H1 (cell line): ENCODE measurements at regions not wholly inside any gene's neighbourhood (a gene's known extent, or its start where the extent isn't known, plus 50 kb on each side); places are given as distances from the start of the nearest gene placed in this dataset.

Experiments
- CTCF ChIP-seq, 3 experiments: IDR thresholded peaks; 1 replicate in 2 of 3; 2 replicates in 1 of 3; pipeline versions ENCODE4 v1.5.1 to v1.6.1; 2011; ENCODE audit warnings: low read length in 3 of 3, mild to moderate bottlenecking in 3 of 3, inconsistent platforms in 2 of 3, low read depth in 1 of 3, moderate library complexity in 1 of 3; ENCODE audit not compliant: insufficient read depth in 1 of 3; ENCODE audit errors: control extremely low read depth in 1 of 3
- EGR1 ChIP-seq: IDR thresholded peaks from 2 replicates; pipeline ENCODE4 v1.6.1; 2011; ENCODE audit warnings: low read depth, low read length, borderline replicate concordance
- EP300 ChIP-seq, 2 experiments: IDR thresholded peaks; 1 replicate in 1 of 2; 2 replicates in 1 of 2; pipeline ENCODE4 v1.6.1; 2011 to 2012; ENCODE audit warnings: low read depth in 2 of 2, low read length in 2 of 2, mild to moderate bottlenecking in 2 of 2, borderline replicate concordance in 1 of 2, inconsistent platforms in 1 of 2, moderate library complexity in 1 of 2
- EZH2 ChIP-seq: fragments of 200-600 bp; sonication (generic); IDR thresholded peaks from 2 replicates; pipeline ENCODE4 v1.7.1; 2012; ENCODE audit warnings: low read depth, mild to moderate bottlenecking, moderate library complexity, low read length, inconsistent platforms; ENCODE audit not compliant: severe bottlenecking
- POLR2AphosphoS5 ChIP-seq: IDR thresholded peaks from 2 replicates; pipeline ENCODE4 v1.6.1; 2011; ENCODE audit warnings: low read depth, low read length
- RAD21 ChIP-seq, 2 experiments: IDR thresholded peaks in 1 of 2; conservative IDR thresholded peaks in 1 of 2; 2 replicates each; pipeline ENCODE4 v1.6.1; 2011; ENCODE audit warnings: low read depth in 2 of 2, low read length in 2 of 2, improper control_type of control experiment in 1 of 2, inconsistent platforms in 1 of 2, mild to moderate bottlenecking in 1 of 2, moderate library complexity in 1 of 2
- RBBP5 ChIP-seq: IDR thresholded peaks from 2 replicates; pipeline ENCODE4 v1.7.1; 2012; ENCODE audit warnings: low read depth, mild to moderate bottlenecking, inconsistent platforms, low read length, moderate library complexity, borderline replicate concordance
- SP1 ChIP-seq: IDR thresholded peaks from 2 replicates; pipeline ENCODE4 v1.6.1; 2011; ENCODE audit warnings: low read depth, low read length
- TAF1 ChIP-seq: IDR thresholded peaks from 2 replicates; pipeline ENCODE4 v1.6.1; 2011; ENCODE audit warnings: mild to moderate bottlenecking, low read depth, low read length
- TCF12 ChIP-seq: IDR thresholded peaks from 2 replicates; pipeline ENCODE4 v1.6.1; 2011; ENCODE audit warnings: low read depth, mild to moderate bottlenecking, low read length
- TEAD4 ChIP-seq: IDR thresholded peaks from 2 replicates; pipeline ENCODE4 v1.6.1; 2012; ENCODE audit warnings: low read depth, low read length, inconsistent platforms, mixed read lengths
- TF ChIP-seq, protein P1 (sequence below): IDR thresholded peaks from 2 replicates; pipeline ENCODE4 v1.6.1; 2011; ENCODE audit warnings: low read length, improper control_type of control experiment

DNA sequence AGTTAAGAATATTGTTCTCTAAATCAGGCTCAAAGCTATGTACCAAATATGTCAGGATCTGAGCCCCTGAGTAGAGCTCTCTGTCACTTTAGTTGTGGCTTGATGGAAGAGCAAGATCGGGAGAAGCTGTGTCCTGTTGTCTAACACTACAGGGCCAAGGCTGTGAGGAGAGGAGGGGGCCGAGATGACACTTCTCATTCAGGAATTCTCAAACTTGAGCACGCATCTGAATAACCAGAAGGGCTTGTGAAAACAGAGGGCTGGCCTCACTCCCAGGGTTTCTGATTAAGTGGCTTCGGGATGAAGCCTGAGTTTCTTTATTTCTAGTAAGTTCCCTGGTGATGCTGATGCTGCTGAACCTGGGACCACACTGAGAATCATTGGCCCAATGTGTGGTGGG is 209.2 kb upstream of the DAB1 start:
- no peak for TF ChIP-seq RAD21 (IDR thresholded peaks at IDR 0.05 in 1 of 2, conservative IDR thresholded peaks at IDR 0.05 in 1 of 2; ENCODE audit: low read depth in 2 of 2, low read length in 2 of 2)
- TF ChIP-seq CTCF (IDR thresholded peaks at IDR 0.05; ENCODE audit: control extremely low read depth in 1 of 3, insufficient read depth in 1 of 3, low read depth in 1 of 3, low read length in 3 of 3), result no peak
- TF ChIP-seq EP300 (IDR thresholded peaks at IDR 0.05; ENCODE audit: borderline replicate concordance in 1 of 2, low read depth in 2 of 2, low read length in 2 of 2), result no peak
- TF ChIP-seq RBBP5, result no peak
- no peak for TF ChIP-seq EGR1
- TF ChIP-seq TAF1, result no peak
- TF ChIP-seq TCF12, result no peak
- no peak for TF ChIP-seq SP1
- TF ChIP-seq POLR2AphosphoS5, result no peak
- TF ChIP-seq, protein P1, sequence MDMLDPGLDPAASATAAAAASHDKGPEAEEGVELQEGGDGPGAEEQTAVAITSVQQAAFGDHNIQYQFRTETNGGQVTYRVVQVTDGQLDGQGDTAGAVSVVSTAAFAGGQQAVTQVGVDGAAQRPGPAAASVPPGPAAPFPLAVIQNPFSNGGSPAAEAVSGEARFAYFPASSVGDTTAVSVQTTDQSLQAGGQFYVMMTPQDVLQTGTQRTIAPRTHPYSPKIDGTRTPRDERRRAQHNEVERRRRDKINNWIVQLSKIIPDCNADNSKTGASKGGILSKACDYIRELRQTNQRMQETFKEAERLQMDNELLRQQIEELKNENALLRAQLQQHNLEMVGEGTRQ, result no peak
- TF ChIP-seq TEAD4, result no peak
- no peak for TF ChIP-seq EZH2
